ENCODE measurements at regions not wholly inside any gene's neighbourhood (a gene's known extent, or its start where the extent isn't known, plus 50 kb on each side); places are given as distances from the start of the nearest gene placed in this dataset.
A peak's percentile ranks its signal among the peaks of the same experiment; 100 is the strongest.
"Not testable (repeated sequence)": the region's sequence is repeated elsewhere in the genome, so short reads cannot be mapped to it uniquely, and the experiment has no call there.

DNA sequence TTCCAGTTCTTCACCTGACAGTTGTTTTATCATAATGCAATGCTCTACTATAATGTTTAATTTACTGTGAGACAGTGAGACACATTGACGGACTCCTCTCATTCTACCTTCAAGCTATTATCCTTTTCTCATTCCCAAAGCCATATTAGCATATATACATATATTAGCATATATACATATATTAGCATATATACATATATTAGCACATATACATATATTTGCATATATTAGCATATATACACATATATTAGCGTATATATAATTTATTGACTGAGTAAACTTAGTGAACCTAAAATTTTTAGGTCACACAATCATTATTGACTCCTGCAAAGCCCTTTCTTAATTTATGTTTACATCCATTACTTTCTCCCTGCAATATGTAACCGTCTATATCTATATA is 555.0 kb upstream of the ADGRB3 start:
- Histone ChIP-seq H3K27ac (ENCODE audit: low read length) (no peak overlapping the region), H3K4me3 (ENCODE audit: low read length in 2 of 2) (no peak overlapping the region), H3K4me1 (ENCODE audit: control insufficient read depth, insufficient read depth, low read length) (no peaks in the 10 kb centered on the region), H3K9me3 (ENCODE audit: control insufficient read depth in 2 of 2, low read length in 2 of 2) (no peaks in the 10 kb centered on the region), H3K9ac (ENCODE audit: low read length in 2 of 2) (no peak overlapping the region), H3K36me3 (ENCODE audit: control insufficient read depth in 2 of 2, insufficient read depth in 2 of 2, low read length in 2 of 2) (no peaks in the 10 kb centered on the region), H3K27me3 (ENCODE audit: control insufficient read depth in 1 of 2, insufficient read depth in 2 of 2, low read length in 2 of 2) (no peaks in the 10 kb centered on the region)

DNA sequence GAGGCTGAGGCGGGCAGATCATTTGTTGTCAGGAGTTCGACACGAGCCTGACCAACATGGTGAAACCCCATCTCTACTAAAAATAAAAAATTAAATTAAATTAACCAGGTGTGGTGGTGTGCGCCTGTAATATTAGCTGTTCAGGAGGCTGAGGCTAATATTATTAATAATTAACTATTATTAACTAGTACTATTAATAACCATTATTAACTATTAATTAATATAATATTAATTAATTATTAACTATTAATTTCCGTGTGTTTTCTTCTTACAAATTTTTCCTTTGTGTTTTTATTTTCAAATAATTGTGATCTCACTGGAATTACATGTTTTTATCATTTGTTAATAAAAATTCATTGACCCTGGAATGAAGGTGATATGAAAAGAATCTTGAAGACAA is 557.4 kb upstream of the ADGRB3 start:
- Histone ChIP-seq H3K27me3 (ENCODE audit: control insufficient read depth in 1 of 2, insufficient read depth in 2 of 2, low read length in 2 of 2) (no peaks in the 10 kb centered on the region), H3K4me3 (ENCODE audit: low read length in 2 of 2) (no peak overlapping the region), H3K27ac (ENCODE audit: low read length) (no peak overlapping the region), H3K36me3 (ENCODE audit: control insufficient read depth in 2 of 2, insufficient read depth in 2 of 2, low read length in 2 of 2) (no peaks in the 10 kb centered on the region), H3K4me1 (ENCODE audit: control insufficient read depth, insufficient read depth, low read length) (no peaks in the 10 kb centered on the region), H3K9me3 (ENCODE audit: control insufficient read depth in 2 of 2, low read length in 2 of 2) (no peaks in the 10 kb centered on the region), H3K9ac (ENCODE audit: low read length in 2 of 2) (no peak overlapping the region)

DNA sequence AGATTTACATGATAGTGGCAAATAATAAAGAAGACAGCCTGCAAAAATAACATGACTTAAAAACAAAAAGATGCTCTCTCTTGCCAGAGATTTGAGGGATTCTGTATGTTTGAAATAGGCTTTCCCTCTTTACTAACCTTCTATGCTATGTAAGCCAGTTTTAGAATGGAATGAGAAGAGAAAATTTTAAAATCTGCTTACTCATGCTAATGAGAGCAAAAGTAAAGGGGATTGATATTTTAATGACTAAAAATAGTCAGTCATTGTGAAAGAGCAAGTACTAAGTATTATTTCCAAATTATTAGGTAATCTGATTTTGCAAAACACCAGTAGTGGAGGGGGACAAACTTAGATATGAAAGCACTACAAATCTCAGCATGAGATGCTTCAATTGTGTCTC is 563.3 kb upstream of the ADGRB3 start:
- Histone ChIP-seq H3K9me3 (ENCODE audit: control insufficient read depth in 2 of 2, low read length in 2 of 2) (no peaks in the 10 kb centered on the region), H3K27me3 (ENCODE audit: control insufficient read depth in 1 of 2, insufficient read depth in 2 of 2, low read length in 2 of 2) (no peaks in the 10 kb centered on the region), H3K27ac (ENCODE audit: low read length) (no peak overlapping the region), H3K4me3 (ENCODE audit: low read length in 2 of 2) (no peak overlapping the region), H3K36me3 (ENCODE audit: control insufficient read depth in 2 of 2, insufficient read depth in 2 of 2, low read length in 2 of 2) (no peaks in the 10 kb centered on the region), H3K4me1 (ENCODE audit: control insufficient read depth, insufficient read depth, low read length) (no peaks in the 10 kb centered on the region), H3K9ac (ENCODE audit: low read length in 2 of 2) (no peak overlapping the region)

DNA sequence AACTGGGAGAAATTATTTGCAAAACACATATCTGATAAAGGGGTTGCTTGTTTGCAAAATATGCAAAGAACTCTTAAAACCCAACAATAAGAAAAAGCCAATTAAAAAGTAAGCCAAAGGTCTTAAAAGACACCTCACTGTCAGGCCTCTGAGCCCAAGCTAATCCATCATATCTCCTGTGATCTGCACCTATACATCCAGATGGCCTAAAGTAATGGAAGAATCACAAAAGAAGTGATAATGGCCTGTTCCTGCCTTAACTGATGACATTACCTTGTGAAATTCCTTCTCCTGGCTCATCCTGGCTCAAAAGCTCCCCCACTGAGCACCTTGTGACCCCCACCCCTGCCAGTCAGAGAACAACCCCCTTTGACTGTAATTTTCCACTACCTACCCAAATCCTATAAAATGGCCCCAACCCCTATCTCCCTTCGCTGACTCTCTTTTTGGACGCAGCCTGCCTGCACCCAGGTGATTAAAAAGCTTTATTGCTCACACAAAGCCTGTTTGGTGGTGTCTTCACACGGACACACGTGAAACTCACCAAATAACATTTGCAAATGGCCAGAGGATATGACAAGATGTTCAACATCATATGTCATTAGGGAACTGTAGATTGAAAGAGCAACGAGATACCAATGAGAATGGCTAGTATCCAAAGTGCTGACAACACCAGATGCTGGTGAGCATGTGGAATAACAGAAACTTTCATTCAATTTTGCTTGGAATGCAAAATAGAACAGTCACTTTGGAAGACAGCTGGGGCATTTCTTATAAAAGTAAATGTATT is 565.0 kb upstream of the ADGRB3 start:
- no peak overlapping the region for H3K27ac ChIP-seq (ENCODE audit: low read length)
- no peaks in the 10 kb centered on the region for H3K27me3 ChIP-seq (ENCODE audit: control insufficient read depth in 1 of 2, insufficient read depth in 2 of 2, low read length in 2 of 2)
- no peaks in the 10 kb centered on the region for H3K4me1 ChIP-seq (ENCODE audit: control insufficient read depth, insufficient read depth, low read length)
- no peak overlapping the region for H3K4me3 ChIP-seq (ENCODE audit: low read length in 2 of 2)
- no peaks in the 10 kb centered on the region for H3K9me3 ChIP-seq (ENCODE audit: control insufficient read depth in 2 of 2, low read length in 2 of 2)
- no peak overlapping the region for H3K9ac ChIP-seq (ENCODE audit: low read length in 2 of 2)
- no peaks in the 10 kb centered on the region for H3K36me3 ChIP-seq (ENCODE audit: control insufficient read depth in 2 of 2, insufficient read depth in 2 of 2, low read length in 2 of 2)

DNA sequence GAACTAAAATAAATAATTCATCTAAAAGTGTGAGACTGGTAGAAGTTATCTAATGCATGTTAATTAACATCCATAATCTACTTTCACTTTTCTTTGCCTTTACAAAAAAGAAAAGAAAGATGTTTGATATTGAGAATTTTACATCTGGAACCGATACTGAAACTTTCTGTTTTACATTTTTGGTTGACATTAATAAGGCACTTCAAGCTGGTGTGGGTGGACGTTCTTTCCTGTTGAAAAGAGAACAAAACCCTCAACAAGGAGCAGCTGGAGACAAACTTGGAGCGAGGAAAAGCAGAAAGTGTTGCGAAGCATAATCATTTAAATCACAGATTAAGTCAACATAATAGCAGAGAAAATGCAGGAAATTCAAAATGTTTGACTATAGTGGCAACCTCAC is 575.2 kb upstream of the ADGRB3 start:
- H3K36me3 ChIP-seq (ENCODE audit: control insufficient read depth in 2 of 2, insufficient read depth in 2 of 2, low read length in 2 of 2) = no peaks in the 10 kb centered on the region
- H3K27me3 ChIP-seq (ENCODE audit: control insufficient read depth in 1 of 2, insufficient read depth in 2 of 2, low read length in 2 of 2) = no peaks in the 10 kb centered on the region
- no peaks in the 10 kb centered on the region for H3K4me1 ChIP-seq (ENCODE audit: control insufficient read depth, insufficient read depth, low read length)
- H3K27ac ChIP-seq (ENCODE audit: low read length) = no peak overlapping the region
- no peak overlapping the region for H3K9ac ChIP-seq (ENCODE audit: low read length in 2 of 2)
- no peaks in the 10 kb centered on the region for H3K9me3 ChIP-seq (ENCODE audit: control insufficient read depth in 2 of 2, low read length in 2 of 2)
- no peak overlapping the region for H3K4me3 ChIP-seq (ENCODE audit: low read length in 2 of 2)

DNA sequence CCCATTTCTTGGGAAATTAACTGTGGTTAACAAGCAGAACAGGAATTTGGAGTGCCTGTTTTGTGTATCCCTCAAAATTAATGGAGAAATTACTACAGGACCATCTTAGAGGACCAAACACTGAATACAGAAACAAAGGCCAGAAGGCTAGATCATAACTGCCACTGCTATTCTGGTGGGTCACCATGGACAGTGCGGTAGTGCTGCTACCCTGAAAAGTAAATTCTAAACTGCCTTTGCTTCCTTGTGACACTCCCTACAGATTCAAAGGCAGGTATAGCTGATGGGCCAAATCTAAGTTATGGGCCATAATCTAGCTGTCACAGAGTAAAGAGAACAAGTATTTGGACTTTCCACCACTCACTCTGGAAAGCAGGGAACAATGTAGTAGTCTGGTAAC is 575.8 kb upstream of the ADGRB3 start:
- no peaks in the 10 kb centered on the region for H3K27me3 ChIP-seq (ENCODE audit: control insufficient read depth in 1 of 2, insufficient read depth in 2 of 2, low read length in 2 of 2)
- H3K27ac ChIP-seq (ENCODE audit: low read length) = no peak overlapping the region
- H3K4me3 ChIP-seq (ENCODE audit: low read length in 2 of 2) = peak overlapping the region in 1 of 2 donors; percentile 12
- H3K36me3 ChIP-seq (ENCODE audit: control insufficient read depth in 2 of 2, insufficient read depth in 2 of 2, low read length in 2 of 2) = no peaks in the 10 kb centered on the region
- H3K4me1 ChIP-seq (ENCODE audit: control insufficient read depth, insufficient read depth, low read length) = no peaks in the 10 kb centered on the region
- H3K9ac ChIP-seq (ENCODE audit: low read length in 2 of 2) = no peak overlapping the region
- no peaks in the 10 kb centered on the region for H3K9me3 ChIP-seq (ENCODE audit: control insufficient read depth in 2 of 2, low read length in 2 of 2)

DNA sequence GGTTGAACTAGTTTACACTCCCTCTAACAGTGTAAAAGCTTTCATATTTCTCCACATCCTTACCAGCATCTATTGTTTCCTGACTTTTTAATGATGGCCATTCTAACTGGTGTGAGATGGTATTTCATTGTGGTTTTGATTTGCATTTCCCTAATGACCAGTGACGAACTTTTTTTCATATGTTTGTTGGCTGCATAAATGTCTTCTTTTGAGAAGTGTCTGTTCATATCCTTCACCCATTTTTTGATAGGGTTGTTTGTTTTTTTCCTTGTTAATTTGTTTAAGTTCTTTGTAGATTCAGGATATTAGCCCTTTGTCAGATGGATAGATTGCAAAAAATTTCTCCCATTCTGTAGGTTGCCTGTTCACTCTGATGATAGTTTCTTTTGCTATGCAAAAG is 578.5 kb upstream of the ADGRB3 start:
- not testable (repeated sequence) for H3K9me3 ChIP-seq (ENCODE audit: control insufficient read depth in 2 of 2, low read length in 2 of 2); H3K27me3 ChIP-seq (ENCODE audit: control insufficient read depth in 1 of 2, insufficient read depth in 2 of 2, low read length in 2 of 2); H3K4me1 ChIP-seq (ENCODE audit: control insufficient read depth, insufficient read depth, low read length); H3K4me3 ChIP-seq (ENCODE audit: low read length in 2 of 2); H3K9ac ChIP-seq (ENCODE audit: low read length in 2 of 2); H3K36me3 ChIP-seq (ENCODE audit: control insufficient read depth in 2 of 2, insufficient read depth in 2 of 2, low read length in 2 of 2); H3K27ac ChIP-seq (ENCODE audit: low read length)

DNA sequence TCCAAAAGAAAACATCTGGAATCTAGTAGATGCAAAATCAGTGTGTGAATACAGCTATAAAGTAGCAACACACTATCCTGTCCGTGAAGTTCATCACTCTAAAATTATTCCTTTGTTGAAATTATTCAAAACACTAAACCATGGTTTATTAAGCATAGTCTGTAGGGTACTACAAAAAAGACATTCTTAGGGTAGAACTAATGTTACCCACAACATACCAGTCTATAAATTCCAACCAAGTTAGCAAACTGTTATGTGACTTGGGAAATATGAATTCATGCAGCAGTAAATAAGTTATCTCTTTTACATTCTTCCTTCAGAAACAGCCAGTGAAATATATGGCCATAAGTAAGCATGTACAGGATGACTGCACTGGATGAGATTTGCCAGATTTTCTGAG is 580.3 kb upstream of the ADGRB3 start:
- no peaks in the 10 kb centered on the region for H3K4me1 ChIP-seq (ENCODE audit: control insufficient read depth, insufficient read depth, low read length)
- H3K4me3 ChIP-seq (ENCODE audit: low read length in 2 of 2) = no peak overlapping the region
- no peaks in the 10 kb centered on the region for H3K36me3 ChIP-seq (ENCODE audit: control insufficient read depth in 2 of 2, insufficient read depth in 2 of 2, low read length in 2 of 2)
- H3K9ac ChIP-seq (ENCODE audit: low read length in 2 of 2) = no peak overlapping the region
- no peaks in the 10 kb centered on the region for H3K27me3 ChIP-seq (ENCODE audit: control insufficient read depth in 1 of 2, insufficient read depth in 2 of 2, low read length in 2 of 2)
- no peak overlapping the region for H3K27ac ChIP-seq (ENCODE audit: low read length)
- no peaks in the 10 kb centered on the region for H3K9me3 ChIP-seq (ENCODE audit: control insufficient read depth in 2 of 2, low read length in 2 of 2)

DNA sequence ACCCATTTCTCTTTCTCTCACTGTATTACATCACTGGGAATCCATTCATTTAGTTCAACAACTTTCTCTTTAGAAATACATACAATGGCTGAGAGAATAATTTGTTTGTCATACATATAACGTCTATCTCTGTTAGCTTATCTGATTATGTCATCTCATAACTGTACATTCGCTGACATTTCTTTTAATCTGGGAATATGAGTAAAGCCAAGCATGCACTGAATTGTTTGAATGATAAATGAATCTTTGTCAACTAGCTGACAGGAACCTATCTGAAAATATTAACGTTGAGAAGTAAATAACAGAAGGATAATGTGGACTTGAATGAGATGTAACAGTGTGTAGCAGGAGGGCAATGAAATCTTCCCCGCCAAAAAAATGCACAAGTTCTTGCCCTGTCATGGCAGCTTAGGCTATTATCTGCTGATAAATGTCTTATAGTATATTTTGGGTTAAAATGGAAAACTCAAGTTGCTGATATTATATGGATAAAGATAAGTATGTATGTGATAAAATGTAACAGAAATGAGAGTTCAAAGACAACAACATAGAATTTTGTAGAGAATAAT is 581.2 kb upstream of the ADGRB3 start:
- no peak overlapping the region for H3K9ac ChIP-seq (ENCODE audit: low read length in 2 of 2)
- H3K27me3 ChIP-seq (ENCODE audit: control insufficient read depth in 1 of 2, insufficient read depth in 2 of 2, low read length in 2 of 2) = no peaks in the 10 kb centered on the region
- no peaks in the 10 kb centered on the region for H3K4me1 ChIP-seq (ENCODE audit: control insufficient read depth, insufficient read depth, low read length)
- H3K4me3 ChIP-seq (ENCODE audit: low read length in 2 of 2) = no peak overlapping the region
- no peak overlapping the region for H3K27ac ChIP-seq (ENCODE audit: low read length)
- no peaks in the 10 kb centered on the region for H3K36me3 ChIP-seq (ENCODE audit: control insufficient read depth in 2 of 2, insufficient read depth in 2 of 2, low read length in 2 of 2)
- no peaks in the 10 kb centered on the region for H3K9me3 ChIP-seq (ENCODE audit: control insufficient read depth in 2 of 2, low read length in 2 of 2)

DNA sequence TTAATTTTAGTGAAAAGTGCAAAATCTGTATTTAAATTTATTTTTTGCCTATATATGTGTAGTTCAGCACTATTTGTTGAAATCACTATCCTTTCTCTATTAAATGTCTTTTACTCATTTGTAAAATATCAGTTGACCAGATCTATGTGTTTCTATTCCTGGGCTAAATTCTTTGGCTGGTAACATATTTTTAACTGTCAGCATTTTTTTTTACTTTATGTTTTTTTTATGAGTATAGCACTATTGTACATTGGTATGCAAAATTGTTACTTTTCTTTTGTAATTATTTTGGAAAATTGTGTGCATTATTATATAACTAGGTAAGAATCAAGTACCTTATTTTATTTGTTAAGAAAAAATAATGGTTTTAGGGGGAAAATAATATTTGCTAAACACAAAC is 582.8 kb upstream of the ADGRB3 start:
- Histone ChIP-seq H3K4me3 (ENCODE audit: low read length in 2 of 2) (no peak overlapping the region), H3K27me3 (ENCODE audit: control insufficient read depth in 1 of 2, insufficient read depth in 2 of 2, low read length in 2 of 2) (no peaks in the 10 kb centered on the region), H3K27ac (ENCODE audit: low read length) (no peak overlapping the region), H3K9me3 (ENCODE audit: control insufficient read depth in 2 of 2, low read length in 2 of 2) (no peaks in the 10 kb centered on the region), H3K9ac (ENCODE audit: low read length in 2 of 2) (no peak overlapping the region), H3K4me1 (ENCODE audit: control insufficient read depth, insufficient read depth, low read length) (no peaks in the 10 kb centered on the region), H3K36me3 (ENCODE audit: control insufficient read depth in 2 of 2, insufficient read depth in 2 of 2, low read length in 2 of 2) (no peaks in the 10 kb centered on the region)

DNA sequence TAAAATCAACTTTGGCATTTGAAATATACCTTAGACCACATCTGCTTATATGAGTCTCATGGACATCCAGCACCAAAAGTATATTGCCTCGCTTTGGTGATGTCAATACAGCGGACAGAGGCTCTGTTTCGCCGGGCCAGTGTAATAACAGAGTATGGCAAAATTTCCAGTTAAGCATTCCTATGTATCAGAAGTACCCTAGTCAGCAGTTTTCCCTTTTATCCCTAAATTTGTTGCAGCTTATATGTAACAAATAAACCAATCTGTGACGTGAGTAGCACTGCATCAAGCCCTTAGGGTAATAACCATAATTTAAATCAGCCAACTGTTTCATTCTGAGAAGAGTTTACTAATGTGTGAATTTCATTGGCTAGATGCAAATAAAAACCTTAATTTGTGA is 585.5 kb upstream of the ADGRB3 start:
- Histone ChIP-seq H3K36me3 (ENCODE audit: control insufficient read depth in 2 of 2, insufficient read depth in 2 of 2, low read length in 2 of 2) (no peaks in the 10 kb centered on the region), H3K27ac (ENCODE audit: low read length) (no peak overlapping the region), H3K27me3 (ENCODE audit: control insufficient read depth in 1 of 2, insufficient read depth in 2 of 2, low read length in 2 of 2) (no peaks in the 10 kb centered on the region), H3K9me3 (ENCODE audit: control insufficient read depth in 2 of 2, low read length in 2 of 2) (no peaks in the 10 kb centered on the region), H3K9ac (ENCODE audit: low read length in 2 of 2) (no peak overlapping the region), H3K4me1 (ENCODE audit: control insufficient read depth, insufficient read depth, low read length) (no peaks in the 10 kb centered on the region), H3K4me3 (ENCODE audit: low read length in 2 of 2) (no peak overlapping the region)
